ENCODE measurements at regions not wholly inside any gene's neighbourhood (a gene's known extent, or its start where the extent isn't known, plus 50 kb on each side); places are given as distances from the start of the nearest gene placed in this dataset.

DNA sequence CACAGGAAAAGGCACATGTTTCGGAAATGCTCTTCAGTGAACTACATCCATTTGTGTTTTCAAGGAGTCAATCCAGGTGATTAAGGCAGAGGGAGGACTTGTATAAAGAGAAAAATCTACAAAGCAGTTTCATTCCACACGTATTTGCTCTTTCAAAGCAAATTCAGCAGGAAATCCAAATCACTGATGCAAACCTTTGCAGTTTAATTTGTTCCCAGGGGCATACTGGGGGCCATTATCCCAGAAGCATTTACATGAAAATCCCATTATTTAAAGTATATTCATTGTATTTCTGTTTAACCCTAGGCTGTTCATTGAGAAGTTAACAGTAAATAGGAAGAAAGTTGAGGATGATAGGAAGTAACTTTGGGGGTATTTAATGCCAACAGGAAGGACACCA lies 147.9 kb downstream of the PMP22 start:
- no peak overlapping the region for H3K4me3 ChIP-seq (ENCODE audit: low read depth, low read length)
- no peak for TF ChIP-seq CTCF (IDR thresholded peaks at IDR 0.05; ENCODE audit: low read depth, low read length, missing control alignments)
- DNase-seq (ENCODE audit: low read depth) = no peak

DNA sequence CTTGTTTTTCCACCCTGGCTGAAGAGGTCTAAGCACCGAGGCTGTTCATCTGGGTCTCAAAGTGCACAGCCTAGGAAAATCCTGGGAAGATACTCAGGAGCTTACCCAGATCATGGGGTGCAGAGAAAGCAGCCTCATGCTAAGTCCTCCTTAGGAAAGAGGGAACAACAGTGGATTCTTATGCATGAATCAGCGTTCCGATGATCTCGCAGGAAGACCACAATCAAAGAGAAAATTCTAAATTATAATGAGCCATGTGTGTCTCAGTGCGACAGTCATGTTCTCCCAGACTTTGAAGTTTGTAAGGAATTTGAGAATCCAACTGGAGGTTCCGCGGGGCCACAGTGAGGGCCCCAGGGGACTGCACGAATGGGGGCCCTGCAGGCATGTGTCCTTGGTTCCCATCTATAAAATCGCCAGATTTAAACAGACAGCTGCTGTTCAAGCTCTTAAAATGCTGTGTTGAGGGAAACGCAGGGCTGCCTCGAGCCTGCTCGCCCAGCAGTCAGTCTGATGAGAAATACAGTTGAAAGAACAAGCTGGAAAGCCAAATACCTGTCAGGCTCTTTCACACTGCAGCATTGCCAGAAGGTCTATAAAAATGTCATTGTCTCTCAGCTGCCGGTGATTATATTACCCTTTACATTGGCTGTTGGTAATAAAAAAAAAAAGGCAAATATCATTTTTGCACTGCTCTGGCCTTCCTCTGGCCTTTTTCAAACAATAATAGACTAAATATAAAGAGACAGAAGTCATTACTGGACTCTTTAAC lies 152.1 kb downstream of the PMP22 start:
- DNase-seq (ENCODE audit: low read depth) = no peak
- TF ChIP-seq CTCF (IDR thresholded peaks at IDR 0.05; ENCODE audit: low read depth, low read length, missing control alignments) = no peak
- H3K4me3 ChIP-seq (ENCODE audit: low read depth, low read length) = no peak overlapping the region

DNA sequence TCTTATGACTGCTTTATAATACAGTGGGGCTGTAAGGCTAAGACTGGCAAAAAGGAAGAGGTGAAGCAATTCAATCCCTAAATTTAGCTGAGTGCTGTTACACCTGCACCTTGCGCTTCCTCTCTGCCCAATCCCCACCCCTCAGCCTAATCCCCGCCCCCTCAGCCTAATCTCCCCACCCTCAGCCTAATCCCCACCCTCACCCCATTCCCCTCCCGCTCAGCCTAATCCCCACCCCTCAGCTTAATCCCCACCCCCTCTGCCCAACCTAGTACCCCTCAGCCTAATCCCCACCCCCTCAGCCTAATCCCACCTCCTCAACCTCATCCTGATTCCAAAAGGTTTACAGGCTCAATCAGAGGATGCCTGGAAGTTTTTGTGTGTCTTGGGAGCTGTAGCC lies 155.5 kb downstream of the PMP22 start:
- TF ChIP-seq CTCF (IDR thresholded peaks at IDR 0.05; ENCODE audit: low read depth, low read length, missing control alignments) = no peak
- no peak for DNase-seq (ENCODE audit: low read depth)
- H3K4me3 ChIP-seq (ENCODE audit: low read depth, low read length) = no peak overlapping the region

DNA sequence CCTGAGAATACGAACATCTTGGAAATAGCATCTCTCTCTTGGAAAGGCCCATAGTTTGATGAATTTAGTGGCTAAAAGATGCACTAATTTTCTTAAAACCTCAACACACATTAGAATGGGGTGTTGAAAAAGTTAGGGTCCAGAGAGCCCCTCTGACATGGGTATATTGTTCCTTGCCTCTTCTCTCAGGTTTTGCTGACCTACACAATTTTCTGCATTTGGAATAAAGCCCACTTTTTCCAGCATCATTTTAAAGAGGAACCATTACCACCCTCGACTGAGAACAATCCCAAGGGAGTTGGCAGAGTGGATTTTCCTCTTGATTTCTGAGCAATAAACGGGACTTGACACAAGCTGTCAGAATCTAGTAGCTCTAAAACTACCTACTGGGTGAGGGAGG lies 156.1 kb downstream of the PMP22 start:
- TF ChIP-seq CTCF (IDR thresholded peaks at IDR 0.05; ENCODE audit: low read depth, low read length, missing control alignments) = no peak
- no peak overlapping the region for H3K4me3 ChIP-seq (ENCODE audit: low read depth, low read length)
- no peak for DNase-seq (ENCODE audit: low read depth)

- no peak for TF ChIP-seq CTCF (IDR thresholded peaks at IDR 0.05; ENCODE audit: low read depth, low read length, missing control alignments)
- DNase-seq (ENCODE audit: low read depth) = no peak
- no peak overlapping the region for H3K4me3 ChIP-seq (ENCODE audit: low read depth, low read length)
Measured at GRCh38 chr17:15106540-15106939, 158.6 kb downstream of the PMP22 start.

DNA sequence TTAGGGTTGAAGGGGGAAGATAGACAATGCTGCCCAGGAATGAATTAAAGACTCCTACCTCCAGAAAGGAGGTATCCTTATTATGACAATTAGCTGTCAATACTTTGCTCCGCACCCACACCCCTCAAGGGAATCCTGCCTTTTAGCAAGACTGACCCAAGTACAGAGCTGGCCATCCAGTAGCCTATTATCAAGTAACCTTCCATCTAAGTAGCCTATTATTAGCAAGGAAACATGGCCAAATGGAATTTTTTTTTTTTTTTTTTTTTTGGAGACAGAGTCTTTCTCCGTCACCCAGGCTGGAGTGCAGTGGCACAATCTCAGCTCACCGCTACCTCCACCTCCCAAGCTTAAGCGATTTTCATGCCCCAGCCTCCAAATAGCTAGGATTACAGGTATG lies 161.3 kb downstream of the PMP22 start:
- TF ChIP-seq CTCF (IDR thresholded peaks at IDR 0.05; ENCODE audit: low read depth, low read length, missing control alignments) = no peak
- no peak for DNase-seq (ENCODE audit: low read depth)
- no peak overlapping the region for H3K4me3 ChIP-seq (ENCODE audit: low read depth, low read length)

DNA sequence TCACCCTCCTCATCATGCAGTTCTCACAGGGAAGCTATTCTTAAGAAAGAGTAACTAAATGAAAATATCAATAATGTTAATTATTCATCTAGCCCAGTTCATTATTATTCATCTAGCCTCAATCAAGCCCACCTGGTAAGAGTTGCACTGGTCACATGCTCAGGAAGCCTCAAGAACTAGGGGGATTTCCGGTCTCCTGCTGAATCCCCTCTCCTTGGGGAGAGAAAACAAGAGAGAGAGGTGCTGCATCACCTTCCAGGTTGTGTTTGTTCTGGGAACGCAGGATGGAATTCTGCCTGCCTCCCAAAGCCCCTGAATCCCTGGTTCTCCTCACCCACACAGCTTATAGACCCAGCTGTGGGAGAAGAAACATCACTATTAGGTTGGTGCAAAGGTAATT lies 164.0 kb downstream of the PMP22 start:
- no peak for DNase-seq (ENCODE audit: low read depth)
- TF ChIP-seq CTCF (IDR thresholded peaks at IDR 0.05; ENCODE audit: low read depth, low read length, missing control alignments) = no peak
- no peak overlapping the region for H3K4me3 ChIP-seq (ENCODE audit: low read depth, low read length)

Measured in GM12864 (cell line).